GM12878 (cell line): ENCODE measurements at regions not wholly inside any gene's neighbourhood (a gene's known extent, or its start where the extent isn't known, plus 50 kb on each side); places are given as distances from the start of the nearest gene placed in this dataset.

Experiments
- CREM ChIP-seq: IDR thresholded peaks from 2 replicates; pipeline ENCODE4 v1.6.1; 2014; ENCODE audit warnings: antibody characterized with exemption, low read depth
- EGR1 ChIP-seq, 2 experiments: IDR thresholded peaks; 1 replicate in 1 of 2; 2 replicates in 1 of 2; pipeline ENCODE4 v1.6.1; 2011 to 2012; ENCODE audit warnings: low read depth in 2 of 2, low read length in 2 of 2, borderline replicate concordance in 1 of 2, mild to moderate bottlenecking in 1 of 2, moderate library complexity in 1 of 2
- EP300 ChIP-seq, 2 experiments: fragments of 150-350 bp in 1 of 2; IDR thresholded peaks; 2 replicates each; pipeline ENCODE4 v1.6.1; 2011 to 2012; ENCODE audit warnings: low read depth in 2 of 2, low read length in 2 of 2, borderline replicate concordance in 1 of 2, improper control_type of control experiment in 1 of 2, inconsistent platforms in 1 of 2; ENCODE audit not compliant: control insufficient read depth in 1 of 2
- EZH2 ChIP-seq: IDR thresholded peaks from 2 replicates; pipeline ENCODE4 v1.6.1; 2012; ENCODE audit warnings: low read depth, mild to moderate bottlenecking, control low read depth, inconsistent platforms, low read length, borderline replicate concordance; ENCODE audit not compliant: control insufficient read depth
- MEF2A ChIP-seq: IDR thresholded peaks from 2 replicates; pipeline ENCODE4 v1.6.1; 2011; ENCODE audit warnings: low read depth, mild to moderate bottlenecking, low read length, moderate library complexity; ENCODE audit not compliant: insufficient read depth
- NRF1 ChIP-seq: conservative IDR thresholded peaks from 2 replicates; pipeline ENCODE4 v1.6.1; 2011; ENCODE audit warnings: mild to moderate bottlenecking, low read depth, low read length, improper control_type of control experiment
- PML ChIP-seq: IDR thresholded peaks from 2 replicates; pipeline ENCODE4 v1.6.1; 2012; ENCODE audit warnings: low read length, inconsistent platforms
- POLR2AphosphoS2 ChIP-seq: IDR thresholded peaks from 2 replicates; pipeline ENCODE4 v1.6.1; 2011; ENCODE audit warnings: low read depth, mild to moderate bottlenecking, low read length, improper control_type of control experiment, moderate library complexity
- RFX5 ChIP-seq: IDR thresholded peaks from 2 replicates; pipeline ENCODE4 v1.6.1; 2011; ENCODE audit warnings: low read depth, low read length, improper control_type of control experiment
- SMAD1 ChIP-seq: fragments of 450-650 bp; IDR thresholded peaks from 2 replicates; pipeline ENCODE4 v1.6.1; 2018; ENCODE audit warnings: mild to moderate bottlenecking, low read depth; ENCODE audit not compliant: partially characterized antibody
- ZNF24 ChIP-seq: fragments of 450-650 bp; IDR thresholded peaks from 2 replicates; pipeline ENCODE4 v1.6.1; 2017; ENCODE audit warnings: antibody characterized with exemption, mild to moderate bottlenecking

GRCh38 chr7:85384392-85384791, 197.5 kb upstream of the SEMA3D start:
- TF ChIP-seq PML = no peak
- no peak for TF ChIP-seq MEF2A
- TF ChIP-seq EGR1 (IDR thresholded peaks at IDR 0.05; ENCODE audit: borderline replicate concordance in 1 of 2, low read depth in 2 of 2, low read length in 2 of 2) = no peak
- TF ChIP-seq EP300 (IDR thresholded peaks at IDR 0.05; ENCODE audit: borderline replicate concordance in 1 of 2, control insufficient read depth in 1 of 2, low read depth in 2 of 2, low read length in 2 of 2) = no peak
- no peak for TF ChIP-seq POLR2AphosphoS2
- no peak for TF ChIP-seq SMAD1
- no peak for TF ChIP-seq RFX5
- TF ChIP-seq EZH2 = no peak
- no peak for TF ChIP-seq CREM
- TF ChIP-seq NRF1 = no peak
- TF ChIP-seq ZNF24 = no peak
